Sigmoid colon (tissue), 6 donors: ENCODE measurements at regions not wholly inside any gene's neighbourhood (a gene's known extent, or its start where the extent isn't known, plus 50 kb on each side); places are given as distances from the start of the nearest gene placed in this dataset.

ENCODE experiments used
- DNase-seq: peaks from one replicate; pipeline ENCODE4 v3.0.0-alpha.2; 2019
- H3K27ac ChIP-seq, 4 donors: fragments of 200-600 bp; sonication (generic); one replicate each; pipeline ENCODE4 v1.5.1; 2016 to 2019; ENCODE audit warnings: mild to moderate bottlenecking in 1 of 4
- H3K27me3 ChIP-seq, 3 donors: fragments of 200-600 bp; sonication (generic); one replicate each; pipeline ENCODE4 v1.5.1; 2019; ENCODE audit warnings: mild to moderate bottlenecking in 1 of 3
- H3K36me3 ChIP-seq, 4 donors: fragments of 200-600 bp; sonication (generic); one replicate each; pipeline ENCODE4 v1.5.1; 2016 to 2019
- H3K4me1 ChIP-seq, 4 donors: fragments of 200-600 bp; sonication (generic); one replicate each; pipeline ENCODE4 v1.5.1; 2017 to 2019
- H3K4me3 ChIP-seq, 4 donors: fragments of 200-600 bp; sonication (generic); one replicate each; pipeline ENCODE4 v1.5.1; 2017 to 2019; ENCODE audit warnings: mild to moderate bottlenecking in 2 of 4, moderate library complexity in 1 of 4
- H3K9me3 ChIP-seq, 4 donors: fragments of 200-600 bp in 3 of 4; sonication (generic) in 3 of 4; one replicate each; pipeline versions ENCODE4 v1.5.1 to v1.6.1; 2013 to 2019
- CTCF ChIP-seq, 4 experiments: fragments of 450-650 bp in 3 of 4; fragments of 200-600 bp in 1 of 4; IDR thresholded peaks; one replicate each; pipeline ENCODE4 v1.5.1; 2016 to 2019; ENCODE audit warnings: antibody characterized with exemption in 4 of 4, mild to moderate bottlenecking in 3 of 4, moderate library complexity in 2 of 4
- EP300 ChIP-seq, 4 donors: sonication (generic); formaldehyde crosslinking; IDR thresholded peaks; one replicate each; pipeline ENCODE4 v1.6.1; 2017; ENCODE audit warnings: antibody characterized with exemption in 4 of 4
- POLR2A ChIP-seq, 2 donors: fragments of 450-650 bp; IDR thresholded peaks; one replicate each; pipeline ENCODE4 v1.6.1; 2016; ENCODE audit warnings: antibody characterized with exemption in 2 of 2, mild to moderate bottlenecking in 2 of 2, moderate library complexity in 2 of 2
- POLR2AphosphoS5 ChIP-seq, 4 donors: sonication (generic); formaldehyde crosslinking; IDR thresholded peaks; one replicate each; pipeline ENCODE4 v1.6.1; 2017; ENCODE audit warnings: antibody characterized with exemption in 4 of 4
- WGBS, 2 donors: extraction: QIAGEN DNeasy Blood & Tissue Kit; methylation state at CpG; one replicate each; pipeline ENCODE4 v1.1.7; 2013; 5-methylcytosine and 5-hydroxymethylcytosine counted together
- intact Hi-C: fragments of 100-400 bp; cut with DNase I; formaldehyde crosslinking; loops from one replicate; pipeline ENCODE4 v1.15.1; 2023
- donor health status: healthy with polysubstance abuse.
- donor health status: healthy.

DNA sequence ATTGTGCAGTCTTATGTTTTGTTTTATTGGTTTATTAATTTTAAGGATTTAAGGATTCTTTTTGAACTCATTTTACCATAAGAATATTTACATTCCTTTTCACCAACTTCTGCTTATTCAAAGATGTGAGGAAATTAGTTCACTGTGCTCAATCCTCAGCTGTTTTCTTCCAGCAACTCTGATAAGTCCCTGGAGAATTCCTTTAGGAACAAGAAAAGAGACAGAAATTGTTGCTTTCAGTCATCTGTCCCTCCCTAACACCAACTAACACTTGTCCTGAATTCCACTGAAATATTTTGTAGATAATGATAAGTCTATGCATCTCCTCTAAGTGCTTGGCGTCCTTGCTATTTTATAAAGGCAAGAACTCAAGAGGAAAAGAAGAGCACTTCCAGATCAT, 334.8 kb upstream of the MARCKS start:
- intact Hi-C loops: no loop called here
- Histone ChIP-seq H3K4me3 (no peak overlapping the region), H3K36me3 (no peaks in the 10 kb centered on the region), H3K4me1 (peaks cover 0 to 6% (median 0%) of the 10 kb centered on the region in 4 donors), H3K9me3 (no peaks in the 10 kb centered on the region), H3K27me3 (no peaks in the 10 kb centered on the region), H3K27ac (no peak overlapping the region)
- DNase-seq: no peak
- TF ChIP-seq EP300 (IDR thresholded peaks at IDR 0.05): no peak
- TF ChIP-seq POLR2A (IDR thresholded peaks at IDR 0.05): no peak
- TF ChIP-seq POLR2AphosphoS5 (IDR thresholded peaks at IDR 0.05): no peak
- no peak for TF ChIP-seq CTCF (IDR thresholded peaks at IDR 0.05)
- WGBS, 2 donors: 98% methylated on average over 1 of the region's 1 CpG

- Histone ChIP-seq H3K4me1 (peaks cover 0 to 6% (median 0%) of the 10 kb centered on the region in 4 donors), H3K27ac (no peak overlapping the region), H3K36me3 (no peaks in the 10 kb centered on the region), H3K9me3 (no peaks in the 10 kb centered on the region), H3K27me3 (no peaks in the 10 kb centered on the region), H3K4me3 (no peak overlapping the region)
- no peak for DNase-seq
- intact Hi-C loops: no loop called here
- 78 to 88% methylated on average over 1 of the region's 1 CpG for WGBS, 2 donors
- no peak for TF ChIP-seq POLR2AphosphoS5 (IDR thresholded peaks at IDR 0.05)
- no peak for TF ChIP-seq CTCF (IDR thresholded peaks at IDR 0.05)
- no peak for TF ChIP-seq EP300 (IDR thresholded peaks at IDR 0.05)
- TF ChIP-seq POLR2A (IDR thresholded peaks at IDR 0.05): no peak
These were observed 332.3 kb upstream of the MARCKS start for GRCh38 chr6:113524826-113525225.

GRCh38 chr6:113526553-113526952, 330.6 kb upstream of the MARCKS start:
- no peak overlapping the region for H3K4me3 ChIP-seq
- peaks cover 0 to 6% (median 0%) of the 10 kb centered on the region in 4 donors for H3K4me1 ChIP-seq
- no peak for DNase-seq
- 65 to 67% methylated on average over 1 of the region's 1 CpG for WGBS, 2 donors
- H3K27me3 ChIP-seq: no peaks in the 10 kb centered on the region
- intact Hi-C loops: no loop called here
- no peak overlapping the region for H3K27ac ChIP-seq
- no peaks in the 10 kb centered on the region for H3K9me3 ChIP-seq
- TF ChIP-seq CTCF (IDR thresholded peaks at IDR 0.05): no peak
- TF ChIP-seq POLR2A (IDR thresholded peaks at IDR 0.05): no peak
- no peak for TF ChIP-seq EP300 (IDR thresholded peaks at IDR 0.05)
- TF ChIP-seq POLR2AphosphoS5 (IDR thresholded peaks at IDR 0.05): no peak
- no peaks in the 10 kb centered on the region for H3K36me3 ChIP-seq

- H3K4me3 ChIP-seq: no peak overlapping the region
- no peak overlapping the region for H3K27ac ChIP-seq
- intact Hi-C loops: no loop called here
- H3K4me1 ChIP-seq: peaks cover 0 to 6% (median 0%) of the 10 kb centered on the region in 4 donors
- no peak for DNase-seq
- H3K27me3 ChIP-seq: no peaks in the 10 kb centered on the region
- no peaks in the 10 kb centered on the region for H3K9me3 ChIP-seq
- no peaks in the 10 kb centered on the region for H3K36me3 ChIP-seq
- TF ChIP-seq CTCF (IDR thresholded peaks at IDR 0.05) (no peak), POLR2AphosphoS5 (IDR thresholded peaks at IDR 0.05) (no peak), POLR2A (IDR thresholded peaks at IDR 0.05) (no peak), EP300 (IDR thresholded peaks at IDR 0.05) (no peak)
- WGBS, 2 donors: 55 to 86% methylated on average over 3 of the region's 3 CpGs
These were observed 330.1 kb upstream of the MARCKS start for GRCh38 chr6:113526995-113527394.

DNA sequence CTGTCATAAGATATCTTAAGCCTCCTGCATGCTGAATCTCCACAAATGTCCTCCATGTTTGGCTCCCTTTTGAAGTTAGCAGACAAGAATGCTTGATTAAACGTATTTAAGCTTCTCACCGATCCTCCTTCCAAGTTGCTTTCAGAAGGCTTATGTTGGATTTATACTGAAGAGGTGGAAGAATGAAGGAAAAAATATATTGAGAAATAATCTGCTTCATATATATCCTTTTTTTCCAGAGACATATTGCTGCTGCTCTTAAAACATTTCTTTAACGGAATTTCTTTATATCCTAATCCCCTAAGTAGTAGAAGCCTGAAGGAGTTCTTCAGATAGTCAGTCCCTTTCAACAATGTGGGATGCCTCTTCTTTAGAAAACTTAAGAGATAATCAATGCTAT, 329.0 kb upstream of the MARCKS start:
- Histone ChIP-seq H3K27ac (no peak overlapping the region), H3K4me1 (peaks cover 0 to 6% (median 0%) of the 10 kb centered on the region in 4 donors), H3K27me3 (no peaks in the 10 kb centered on the region), H3K36me3 (no peaks in the 10 kb centered on the region), H3K9me3 (no peaks in the 10 kb centered on the region), H3K4me3 (no peak overlapping the region)
- DNase-seq: no peak
- 90 to 92% methylated on average over 3 of the region's 3 CpGs for WGBS, 2 donors
- no peak for TF ChIP-seq POLR2A (IDR thresholded peaks at IDR 0.05)
- no peak for TF ChIP-seq EP300 (IDR thresholded peaks at IDR 0.05)
- TF ChIP-seq CTCF (IDR thresholded peaks at IDR 0.05): no peak
- no peak for TF ChIP-seq POLR2AphosphoS5 (IDR thresholded peaks at IDR 0.05)
- intact Hi-C loops: no loop called here
